ENCODE measurements at regions not wholly inside any gene's neighbourhood (a gene's known extent, or its start where the extent isn't known, plus 50 kb on each side); places are given as distances from the start of the nearest gene placed in this dataset.
A peak's percentile ranks its signal among the peaks of the same experiment; 100 is the strongest.

GRCh38 chr5:103456476-103456875 is 106.1 kb downstream of the NUDT12 start:
- no peak overlapping the region for H3K27ac ChIP-seq
- in situ Hi-C loops (cut with MboI; ENCODE audit: low pct_unique_long_range_greater_than_20kb in 2 of 9, low sequenced_read_pairs in 9 of 9, unreplicated experiment in 9 of 9): loop anchor here in 4 of 9 experiments (25.0 kb wide), 3 partner anchors 169 to 219 kb away; partner anchors contain the start of gene MACIR (in 2 of the 4)
- no peak for ATAC-seq (replicated peaks in 6 of 8)
- no peak overlapping the region for H3K4me3 ChIP-seq
- 69 to 100% (median 90%) methylated on average over 1 to 2 of the region's 2 CpGs for WGBS, 10 experiments
- H3K4me1 ChIP-seq (replicated peaks in 1 of 2): peaks cover 3 to 8% of the 10 kb centered on the region in 2 donors

GRCh38 chr5:103455796-103456195 is 106.8 kb downstream of the NUDT12 start:
- WGBS, 10 experiments: 67 to 100% (median 94%) methylated on average over 1 to 2 of the region's 2 CpGs; no CpG with 5 or more reads in 3 of the 10 experiments
- no peak for ATAC-seq (replicated peaks in 6 of 8)

GRCh38 chr5:103454770-103455169 is 107.8 kb downstream of the NUDT12 start:
- 21 to 100% (median 93%) methylated on average over 2 of the region's 2 CpGs; no CpG with 5 or more reads in 1 of the 10 experiments for WGBS, 10 experiments
- in situ Hi-C loops (cut with MboI; ENCODE audit: low pct_unique_long_range_greater_than_20kb in 2 of 9, low sequenced_read_pairs in 9 of 9, unreplicated experiment in 9 of 9): loop anchor here in 4 of 9 experiments (25.0 kb wide), 3 partner anchors 167 to 217 kb away; partner anchors contain the start of gene MACIR (in 2 of the 4)
- no peak for ATAC-seq (replicated peaks in 6 of 8)
- Histone ChIP-seq H3K4me1 (replicated peaks in 1 of 2) (peaks cover 3 to 11% of the 10 kb centered on the region in 2 donors), H3K27ac (no peak overlapping the region), H3K4me3 (no peak overlapping the region)

More at GRCh38 chr5:103455796-103456195, 106.8 kb downstream of the NUDT12 start:
- no peak overlapping the region for H3K4me3 ChIP-seq
- H3K27ac ChIP-seq: no peak overlapping the region
- in situ Hi-C loops (cut with MboI; ENCODE audit: low pct_unique_long_range_greater_than_20kb in 2 of 9, low sequenced_read_pairs in 9 of 9, unreplicated experiment in 9 of 9): loop anchor here in 4 of 9 experiments (25.0 kb wide), 3 partner anchors 168 to 218 kb away; partner anchors contain the start of gene MACIR (in 2 of the 4)
- H3K4me1 ChIP-seq (replicated peaks in 1 of 2): peaks cover 3 to 8% of the 10 kb centered on the region in 2 donors

- peak in 2 of 8 experiments; percentile 31 to 57 for ATAC-seq (replicated peaks in 6 of 8)
- H3K27ac ChIP-seq: no peak overlapping the region
- in situ Hi-C loops (cut with MboI; ENCODE audit: low pct_unique_long_range_greater_than_20kb in 2 of 9, low sequenced_read_pairs in 9 of 9, unreplicated experiment in 9 of 9): loop anchor here in 4 of 9 experiments (25.0 kb wide), 3 partner anchors 165 to 215 kb away; partner anchors contain the start of gene MACIR (in 2 of the 4)
These were observed 109.9 kb downstream of the NUDT12 start for GRCh38 chr5:103452666-103453065.

GRCh38 chr5:103452089-103452488 is 110.5 kb downstream of the NUDT12 start:
- Histone ChIP-seq H3K4me1 (replicated peaks in 1 of 2) (peaks cover 3 to 11% of the 10 kb centered on the region in 2 donors), H3K4me3 (no peak overlapping the region), H3K27ac (no peak overlapping the region)
- WGBS, 10 experiments: 29 to 100% (median 54%) methylated on average over 1 to 4 of the region's 4 CpGs
- in situ Hi-C loops (cut with MboI; ENCODE audit: low pct_unique_long_range_greater_than_20kb in 2 of 9, low sequenced_read_pairs in 9 of 9, unreplicated experiment in 9 of 9): loop anchor here in 4 of 9 experiments (25.0 kb wide), 3 partner anchors 165 to 215 kb away; partner anchors contain the start of gene MACIR (in 2 of the 4)
- ATAC-seq (replicated peaks in 6 of 8): peak in 2 of 8 experiments; percentile 34 to 36

More at GRCh38 chr5:103452666-103453065, 109.9 kb downstream of the NUDT12 start:
- no peak overlapping the region for H3K4me3 ChIP-seq
- H3K4me1 ChIP-seq (replicated peaks in 1 of 2): peaks cover 3 to 11% of the 10 kb centered on the region in 2 donors
- WGBS, 10 experiments: 0 to 89% (median 40%) methylated on average over 1 of the region's 1 CpG; no CpG with 5 or more reads in 4 of the 10 experiments

- Histone ChIP-seq H3K4me1 (replicated peaks in 1 of 2) (peaks cover 3 to 11% of the 10 kb centered on the region in 2 donors), H3K4me3 (no peak overlapping the region), H3K27ac (no peak overlapping the region)
- in situ Hi-C loops (cut with MboI; ENCODE audit: low pct_unique_long_range_greater_than_20kb in 2 of 9, low sequenced_read_pairs in 9 of 9, unreplicated experiment in 9 of 9): loop anchor here in 4 of 9 experiments (25.0 kb wide), 3 partner anchors 164 to 214 kb away; partner anchors contain the start of gene MACIR (in 2 of the 4)
- no peak for ATAC-seq (replicated peaks in 6 of 8)
These were observed 111.3 kb downstream of the NUDT12 start for GRCh38 chr5:103451261-103451660.

- peak in 4 of 8 experiments; percentile 28 to 99 (median 94) for ATAC-seq (replicated peaks in 6 of 8)
- Histone ChIP-seq H3K27ac (no peak overlapping the region), H3K4me1 (replicated peaks in 1 of 2) (peaks cover 3 to 11% of the 10 kb centered on the region in 2 donors), H3K4me3 (no peak overlapping the region)
- in situ Hi-C loops (cut with MboI; ENCODE audit: low pct_unique_long_range_greater_than_20kb in 2 of 9, low sequenced_read_pairs in 9 of 9, unreplicated experiment in 9 of 9): loop anchor here in 4 of 9 experiments (25.0 kb wide), 3 partner anchors 163 to 213 kb away; partner anchors contain the start of gene MACIR (in 2 of the 4)
- WGBS, 10 experiments: 33 to 100% (median 82%) methylated on average over 1 to 4 of the region's 4 CpGs
These were observed 112.1 kb downstream of the NUDT12 start for GRCh38 chr5:103450333-103451061.

- ATAC-seq (replicated peaks in 6 of 8): no peak
- 0 to 60% (median 32%) methylated on average over 1 to 3 of the region's 3 CpGs; no CpG with 5 or more reads in 1 of the 10 experiments for WGBS, 10 experiments
- Histone ChIP-seq H3K4me3 (no peak overlapping the region), H3K4me1 (replicated peaks in 1 of 2) (peaks cover 0 to 7% of the 10 kb centered on the region in 2 donors), H3K27ac (no peak overlapping the region)
- in situ Hi-C loops (cut with MboI; ENCODE audit: low pct_unique_long_range_greater_than_20kb in 2 of 9, low sequenced_read_pairs in 9 of 9, unreplicated experiment in 9 of 9): no loop called here
These were observed 115.8 kb downstream of the NUDT12 start for GRCh38 chr5:103446813-103447212.

GRCh38 chr5:103445426-103446035 is 117.1 kb downstream of the NUDT12 start:
- no peak overlapping the region for H3K4me3 ChIP-seq
- H3K4me1 ChIP-seq (replicated peaks in 1 of 2): peaks cover 0 to under 1% of the 10 kb centered on the region in 2 donors
- no peak for ATAC-seq (replicated peaks in 6 of 8)
- in situ Hi-C loops (cut with MboI; ENCODE audit: low pct_unique_long_range_greater_than_20kb in 2 of 9, low sequenced_read_pairs in 9 of 9, unreplicated experiment in 9 of 9): no loop called here
- WGBS, 10 experiments: 25 to 100% (median 67%) methylated on average over 2 to 5 of the region's 5 CpGs; no CpG with 5 or more reads in 3 of the 10 experiments
- no peak overlapping the region for H3K27ac ChIP-seq

GRCh38 chr5:103444333-103445038 is 118.1 kb downstream of the NUDT12 start:
- in situ Hi-C loops (cut with MboI; ENCODE audit: low pct_unique_long_range_greater_than_20kb in 2 of 9, low sequenced_read_pairs in 9 of 9, unreplicated experiment in 9 of 9): no loop called here
- Histone ChIP-seq H3K4me1 (replicated peaks in 1 of 2) (no peaks in the 10 kb centered on the region), H3K4me3 (no peak overlapping the region), H3K27ac (no peak overlapping the region)
- peak in 1 of 8 experiments; percentile 52 for ATAC-seq (replicated peaks in 6 of 8)
- WGBS, 10 experiments: 20 to 88% (median 74%) methylated on average over 1 to 4 of the region's 4 CpGs; no CpG with 5 or more reads in 1 of the 10 experiments

GRCh38 chr5:103442750-103443149 is 119.8 kb downstream of the NUDT12 start:
- WGBS, 10 experiments: 50 to 100% (median 80%) methylated on average over 1 to 5 of the region's 5 CpGs; no CpG with 5 or more reads in 3 of the 10 experiments
- in situ Hi-C loops (cut with MboI; ENCODE audit: low pct_unique_long_range_greater_than_20kb in 2 of 9, low sequenced_read_pairs in 9 of 9, unreplicated experiment in 9 of 9): no loop called here
- no peak overlapping the region for H3K4me3 ChIP-seq
- no peak for ATAC-seq (replicated peaks in 6 of 8)
- H3K27ac ChIP-seq: no peak overlapping the region
- no peaks in the 10 kb centered on the region for H3K4me1 ChIP-seq (replicated peaks in 1 of 2)

GRCh38 chr5:103441523-103441922 is 121.1 kb downstream of the NUDT12 start:
- in situ Hi-C loops (cut with MboI; ENCODE audit: low pct_unique_long_range_greater_than_20kb in 2 of 9, low sequenced_read_pairs in 9 of 9, unreplicated experiment in 9 of 9): no loop called here
- no peak overlapping the region for H3K4me3 ChIP-seq
- H3K27ac ChIP-seq: no peak overlapping the region
- no peak for ATAC-seq (replicated peaks in 6 of 8)
- H3K4me1 ChIP-seq (replicated peaks in 1 of 2): peaks cover under 1% of the 10 kb centered on the region in 2 donors
- WGBS, 10 experiments: 0 to 100% (median 51%) methylated on average over 1 to 2 of the region's 2 CpGs; no CpG with 5 or more reads in 2 of the 10 experiments
